GM21515 (cell line): ENCODE measurements at regions not wholly inside any gene's neighbourhood (a gene's known extent, or its start where the extent isn't known, plus 50 kb on each side); places are given as distances from the start of the nearest gene placed in this dataset.

Source experiments
- ATAC-seq: cut with Tn5 transposase; IDR thresholded peaks from one replicate; pipeline ENCODE4 v1.9.1; 2021; ENCODE audit not compliant: unreplicated experiment

DNA sequence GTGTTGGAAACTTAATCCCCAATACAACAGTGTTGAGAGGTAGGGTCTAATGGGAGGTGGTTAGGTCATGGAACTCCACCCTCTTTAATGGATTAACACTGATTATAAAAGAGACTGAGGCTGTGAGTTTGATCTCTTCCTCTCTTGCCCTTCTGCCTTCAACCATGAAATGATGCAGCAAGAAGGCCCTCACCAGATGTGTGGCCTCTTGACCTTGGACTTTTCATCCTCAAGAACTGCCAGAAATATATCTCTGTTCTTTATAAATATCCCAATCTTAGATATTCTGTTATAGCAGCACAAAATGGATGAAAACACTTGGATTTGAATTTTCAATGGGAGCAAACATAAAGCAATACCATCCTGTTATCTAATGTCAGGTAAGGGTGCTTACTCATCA is 67.6 kb downstream of the NMUR2 start:
- ATAC-seq = no peak

DNA sequence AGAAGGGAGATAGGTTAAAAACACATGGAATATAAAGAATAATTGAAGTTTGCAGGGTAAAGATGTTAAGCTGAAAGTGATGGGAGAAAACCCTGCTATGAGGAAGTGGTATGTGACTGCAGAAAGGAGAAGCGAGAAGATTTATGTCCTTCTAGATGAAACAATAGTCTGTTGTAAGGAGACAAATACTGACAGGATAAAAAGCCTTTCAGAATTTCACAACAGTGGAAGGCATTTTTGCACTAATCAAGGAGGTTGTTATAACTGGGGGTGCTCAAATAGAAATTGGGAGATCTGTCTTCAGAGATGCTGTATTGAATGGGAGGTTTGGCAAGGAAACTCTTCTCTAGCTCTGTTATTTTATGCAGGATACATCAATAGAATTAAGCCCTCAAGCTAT is 69.6 kb downstream of the NMUR2 start:
- ATAC-seq = no peak

DNA sequence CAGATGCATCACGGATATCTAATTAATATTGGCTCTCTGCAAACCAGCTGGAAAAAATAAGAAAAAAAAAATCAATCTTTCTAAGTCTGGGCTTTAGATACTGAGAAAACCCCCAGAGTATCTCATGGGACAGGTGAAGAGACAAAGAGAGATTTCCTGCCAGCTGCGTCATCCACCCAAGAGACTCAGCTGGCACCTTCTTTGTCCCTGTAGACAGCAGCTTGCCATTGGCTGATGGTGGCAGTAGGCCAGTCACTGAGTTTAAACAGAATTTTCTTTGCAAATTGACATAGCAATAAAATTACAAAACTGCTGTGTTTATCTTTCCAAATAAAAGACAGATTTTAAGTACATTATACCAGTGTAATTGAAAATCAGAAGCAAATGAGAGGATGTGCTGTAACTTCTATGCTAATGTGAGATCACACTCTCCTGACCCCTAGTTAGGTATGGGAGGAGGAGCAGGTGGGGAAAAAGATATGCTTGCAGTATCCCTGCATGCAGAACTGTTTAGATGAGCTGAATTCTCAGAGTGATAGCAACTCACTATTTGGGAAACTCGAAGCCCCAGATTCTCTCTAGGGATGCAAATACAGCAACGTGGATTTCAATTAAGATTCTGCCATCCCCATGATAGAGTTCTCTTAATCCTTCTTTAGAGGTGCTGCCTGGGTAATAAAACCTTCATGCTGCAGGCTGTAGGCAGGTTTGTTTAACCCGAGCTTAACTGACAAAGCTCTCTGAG is 72.2 kb downstream of the NMUR2 start:
- ATAC-seq = no peak

- no peak for ATAC-seq
Observed at GRCh38 chr5:152331718-152332117, 73.4 kb downstream of the NMUR2 start.

DNA sequence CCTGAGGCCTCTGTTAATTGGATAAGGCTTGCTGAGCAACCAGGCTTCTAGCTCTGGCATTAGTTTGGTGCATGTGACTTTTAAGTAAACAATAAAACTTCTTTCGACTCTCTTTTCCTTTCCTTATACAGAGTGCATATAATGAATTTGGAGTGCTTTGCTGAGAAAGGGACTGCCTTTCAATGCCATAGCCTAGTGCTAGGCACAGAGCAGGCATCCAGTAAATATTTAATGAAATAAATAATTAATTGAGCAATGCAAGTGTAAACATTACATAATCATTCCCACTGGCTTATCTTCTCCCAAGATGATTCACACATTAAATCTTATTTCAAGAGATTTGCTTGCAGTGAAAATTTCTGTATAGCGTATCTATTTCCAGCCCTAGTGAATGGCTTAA is 74.1 kb downstream of the NMUR2 start:
- ATAC-seq = no peak

- no peak for ATAC-seq
Observed at GRCh38 chr5:152329761-152330283, 75.3 kb downstream of the NMUR2 start.

DNA sequence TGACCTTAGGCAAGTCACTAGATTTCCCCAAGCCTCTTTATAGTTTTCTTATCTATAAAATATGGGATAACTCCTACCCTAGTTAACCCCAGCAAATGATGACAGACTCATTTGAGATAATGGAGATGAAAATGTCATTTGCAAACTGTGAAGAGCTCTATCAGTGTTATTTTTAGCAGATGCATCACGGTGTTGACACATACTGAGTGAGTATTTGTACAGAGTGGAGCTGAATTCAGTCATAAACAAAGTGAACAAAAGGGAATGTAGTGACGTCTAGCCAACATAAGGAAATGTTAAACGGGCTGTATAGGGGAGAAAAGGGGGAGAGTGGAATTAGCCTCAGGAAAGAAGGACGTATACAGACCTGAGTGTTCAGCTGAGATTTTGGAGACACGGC is 75.9 kb downstream of the NMUR2 start:
- no peak for ATAC-seq

DNA sequence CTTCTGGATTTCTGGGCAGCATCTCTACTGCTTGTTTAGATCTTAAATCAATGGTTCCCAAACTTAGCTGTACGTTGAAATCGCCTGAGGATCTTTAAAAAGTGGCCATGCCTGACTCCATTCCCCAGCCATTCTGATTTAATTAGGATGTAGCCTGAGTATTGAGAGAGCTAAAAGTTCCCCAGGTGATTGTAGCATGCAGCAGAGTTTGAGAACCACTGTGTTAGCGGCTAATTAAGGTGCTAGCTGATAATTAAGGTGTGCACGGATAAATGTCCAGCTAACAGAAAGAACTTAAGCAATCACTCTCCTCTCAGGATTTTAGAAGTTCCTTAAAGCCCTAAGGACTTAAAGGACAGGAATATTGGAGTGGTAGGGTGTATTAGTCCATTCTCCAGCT is 89.1 kb downstream of the NMUR2 start:
- ATAC-seq = no peak

GRCh38 chr5:152314196-152314829 is 90.8 kb downstream of the NMUR2 start:
- no peak for ATAC-seq

DNA sequence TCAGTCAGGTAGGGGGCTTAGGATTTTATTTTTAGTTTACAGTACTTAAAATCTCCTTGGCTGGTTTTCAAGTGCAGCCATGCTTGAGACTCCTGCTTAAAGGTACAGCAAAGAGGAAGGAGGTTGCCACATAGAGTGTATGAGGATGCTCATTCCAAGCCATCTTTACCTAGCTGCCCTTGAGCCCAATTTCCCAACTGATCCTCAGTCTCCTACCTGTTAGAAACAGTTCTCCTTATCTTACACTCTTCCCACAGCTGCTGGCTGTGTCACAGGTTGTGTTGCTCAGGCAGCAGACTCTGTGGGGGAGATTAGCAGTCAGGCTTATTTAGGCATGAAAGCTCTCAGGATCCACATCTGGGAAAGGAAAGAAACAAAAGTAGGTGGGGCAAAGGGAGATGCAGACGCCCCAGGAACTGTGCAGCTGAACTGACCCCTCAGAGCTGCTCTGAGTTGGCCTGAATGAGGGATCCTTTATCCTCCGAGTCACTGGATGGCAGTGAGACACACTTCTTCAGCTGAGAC is 95.1 kb downstream of the NMUR2 start:
- ATAC-seq = no peak

DNA sequence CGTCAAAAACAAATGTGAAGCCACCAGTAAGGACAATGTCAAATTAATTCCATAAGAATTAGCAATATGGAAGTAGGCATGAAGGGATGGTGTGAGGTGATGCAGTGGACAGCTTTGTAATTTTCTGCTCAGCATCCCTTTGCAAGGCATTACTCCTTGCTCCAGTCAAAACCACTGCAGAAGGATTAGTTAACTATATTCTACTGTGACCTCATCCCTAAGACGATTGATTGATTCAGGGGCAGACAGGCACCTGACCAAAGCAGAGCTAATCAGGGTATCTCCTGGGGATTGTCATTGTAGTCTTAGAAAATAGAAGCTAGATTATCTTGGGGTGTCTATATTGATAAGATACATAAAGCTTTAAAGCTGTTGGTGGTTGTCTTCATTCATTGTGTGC is 98.7 kb downstream of the NMUR2 start:
- ATAC-seq = no peak

DNA sequence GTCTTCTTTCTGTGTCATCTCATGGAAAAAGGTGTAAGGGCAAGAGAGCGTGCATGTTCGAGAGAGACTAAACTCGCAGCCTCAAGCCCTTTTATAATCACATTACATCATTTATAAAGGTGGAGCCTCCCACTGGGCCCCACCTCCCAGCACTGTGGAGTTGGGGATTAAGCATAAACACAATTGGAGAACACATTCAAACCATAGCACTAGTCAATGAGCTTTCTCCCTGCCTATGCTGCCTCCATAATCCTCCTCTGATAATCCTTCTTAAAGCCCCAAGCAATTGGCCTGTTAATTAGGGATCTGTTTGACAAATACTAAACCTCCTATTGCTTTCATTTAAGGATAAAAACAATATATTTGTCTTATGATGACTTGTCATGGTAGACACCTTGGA is 99.6 kb downstream of the NMUR2 start:
- no peak for ATAC-seq

DNA sequence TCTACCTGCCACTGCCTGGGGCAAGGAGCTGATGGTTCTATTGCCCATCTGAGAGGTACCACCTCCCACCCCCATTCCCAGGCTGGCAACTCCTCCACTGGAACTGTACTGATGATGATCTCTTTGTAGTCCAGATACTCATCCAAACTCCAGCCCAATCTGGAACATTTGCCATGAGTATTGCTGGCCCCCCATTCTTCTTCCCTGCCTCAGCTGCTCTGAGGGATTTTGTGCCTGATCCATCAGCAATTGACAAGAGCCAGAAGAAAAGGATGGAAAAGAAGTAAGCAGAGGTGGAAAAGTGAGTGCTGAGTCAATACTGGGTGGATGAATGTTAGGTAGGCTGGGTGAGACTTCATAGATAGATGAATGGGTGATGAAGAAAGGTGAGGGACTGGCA is 101.2 kb downstream of the NMUR2 start:
- no peak for ATAC-seq

GRCh38 chr5:152297866-152298265 is 107.2 kb downstream of the NMUR2 start:
- no peak for ATAC-seq

- no peak for ATAC-seq
Observed at GRCh38 chr5:152293189-152293588, 111.9 kb downstream of the NMUR2 start.

GRCh38 chr5:152290181-152290580 is 114.9 kb downstream of the NMUR2 start:
- no peak for ATAC-seq

GRCh38 chr5:152288917-152289595 is 116.0 kb downstream of the NMUR2 start:
- no peak for ATAC-seq

DNA sequence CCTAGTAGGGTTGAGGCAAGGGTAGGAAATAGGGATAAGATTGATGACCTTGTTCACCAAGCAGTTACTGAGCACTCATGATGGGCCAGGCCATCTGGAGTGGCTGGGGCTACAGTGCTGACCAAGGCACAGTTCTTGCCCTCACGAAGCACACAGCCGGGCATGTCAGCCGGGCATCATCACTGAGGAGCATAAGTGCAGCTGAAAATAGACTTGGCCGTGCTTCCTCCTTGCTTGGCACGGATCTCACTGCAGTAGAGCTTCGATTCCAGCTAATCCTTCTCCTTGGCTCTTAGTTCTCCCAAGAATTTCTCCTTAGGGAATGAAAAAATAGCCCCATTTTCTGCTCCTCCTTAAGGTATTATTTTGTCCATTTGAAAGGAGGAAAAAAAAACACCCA is 116.6 kb downstream of the NMUR2 start:
- ATAC-seq = no peak

DNA sequence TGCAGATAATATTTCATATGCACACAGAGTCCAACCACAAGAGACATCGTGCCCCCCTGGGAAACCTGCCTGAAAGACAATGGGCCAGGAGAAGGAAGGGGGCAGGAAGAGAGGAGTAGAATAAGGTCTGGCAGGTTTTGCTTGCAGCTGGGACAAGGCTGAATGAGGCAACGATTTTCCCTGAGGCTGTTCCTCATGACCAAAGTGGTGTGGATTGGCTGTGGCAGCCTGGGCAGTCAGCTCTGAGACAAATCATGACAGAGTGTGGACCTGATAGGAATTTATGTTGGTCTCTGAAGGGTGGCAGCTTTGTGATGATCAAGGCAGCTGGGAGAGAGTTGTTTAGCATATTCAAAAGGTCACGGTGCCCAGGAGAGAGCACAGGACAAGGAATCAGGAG is 119.3 kb downstream of the NMUR2 start:
- ATAC-seq = no peak

DNA sequence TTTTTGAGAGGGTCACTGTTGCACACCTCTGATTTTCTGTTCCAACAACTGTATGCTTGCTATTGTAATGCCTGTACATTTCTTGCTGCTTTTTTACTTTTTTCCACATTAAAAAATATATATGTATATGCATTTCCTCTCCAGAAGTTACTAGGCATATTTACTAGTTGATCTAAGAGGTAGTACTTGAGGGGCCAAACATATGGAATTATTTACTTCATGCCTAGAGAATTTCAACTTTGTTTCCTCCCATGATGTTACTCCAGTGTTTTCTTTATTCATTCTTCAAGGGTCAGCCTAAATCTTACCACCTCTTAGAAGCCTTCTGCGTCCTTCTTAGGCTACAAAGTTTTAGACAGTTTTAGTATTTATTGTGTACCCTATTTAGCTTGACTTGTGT is 122.7 kb downstream of the NMUR2 start:
- ATAC-seq = no peak

GRCh38 chr5:152277936-152278335 is 127.1 kb downstream of the NMUR2 start:
- ATAC-seq = no peak

- no peak for ATAC-seq
Observed at GRCh38 chr5:152274224-152274623, 130.9 kb downstream of the NMUR2 start.
